ENCODE measurements at regions not wholly inside any gene's neighbourhood (a gene's known extent, or its start where the extent isn't known, plus 50 kb on each side); places are given as distances from the start of the nearest gene placed in this dataset.

GRCh38 chr4:41451961-41452360 lies 86.0 kb upstream of the LIMCH1 start:
- no peak for TF ChIP-seq POLR2A (IDR thresholded peaks at IDR 0.05)
- TF ChIP-seq CTCF (IDR thresholded peaks at IDR 0.05): no peak
- no peak for TF ChIP-seq POLR2AphosphoS5 (IDR thresholded peaks at IDR 0.05; ENCODE audit: insufficient read depth in 1 of 2, low read depth in 1 of 2)

All from vagina (tissue), 2 donors.